Smooth muscle cell (in vitro differentiated cells): ENCODE measurements at regions not wholly inside any gene's neighbourhood (a gene's known extent, or its start where the extent isn't known, plus 50 kb on each side); places are given as distances from the start of the nearest gene placed in this dataset.

Source experiments
- DNase-seq: peaks from one replicate; lab custom pipeline; 2025; ENCODE audit not compliant: unreplicated experiment; lab: John Stamatoyannopoulos, UW
- H2AFZ ChIP-seq: fragments of 200-600 bp; sonication (generic); 2 replicates; pipeline ENCODE4 v1.6.0; 2016; ENCODE audit warnings: antibody characterized with exemption, low read depth, mild to moderate bottlenecking
- H3F3A ChIP-seq: fragments of 200-600 bp; sonication (generic); 2 replicates; pipeline ENCODE4 v1.6.0; 2017; ENCODE audit warnings: antibody characterized with exemption, low read depth
- H3K27ac ChIP-seq: fragments of 200-600 bp; sonication (generic); 2 replicates; pipeline ENCODE4 v1.5.1; 2016; ENCODE audit warnings: low read depth, mild to moderate bottlenecking
- H3K27me3 ChIP-seq: fragments of 200-600 bp; sonication (generic); 2 replicates; pipeline ENCODE4 v1.6.1; 2016; ENCODE audit warnings: low read depth, mild to moderate bottlenecking
- H3K36me3 ChIP-seq: fragments of 200-600 bp; sonication (generic); 2 replicates; pipeline ENCODE4 v1.5.1; 2016; ENCODE audit warnings: low read depth
- H3K4me1 ChIP-seq: fragments of 200-600 bp; sonication (generic); 2 replicates; pipeline ENCODE4 v1.5.1; 2016; ENCODE audit warnings: low read depth
- H3K4me2 ChIP-seq: fragments of 200-600 bp; sonication (generic); 2 replicates; pipeline ENCODE4 v1.6.0; 2016; ENCODE audit warnings: mild to moderate bottlenecking
- H3K4me3 ChIP-seq: fragments of 200-600 bp; sonication (generic); 2 replicates; pipeline ENCODE4 v1.5.1; 2016; ENCODE audit warnings: mild to moderate bottlenecking
- H3K79me2 ChIP-seq: fragments of 200-600 bp; sonication (generic); 2 replicates; pipeline ENCODE4 v1.6.0; 2016; ENCODE audit warnings: low read depth, mild to moderate bottlenecking
- H3K9ac ChIP-seq: fragments of 200-600 bp; sonication (generic); 2 replicates; pipeline ENCODE4 v1.6.0; 2016; ENCODE audit warnings: low read depth
- H3K9me3 ChIP-seq: fragments of 200-600 bp; sonication (generic); replicated peaks from 2 replicates; pipeline ENCODE4 v1.5.1; 2016; ENCODE audit warnings: low read depth
- H4K20me1 ChIP-seq: fragments of 200-600 bp; sonication (generic); 2 replicates; pipeline ENCODE4 v1.6.0; 2016; ENCODE audit warnings: low read depth
- WGBS: methylation state at CpG from one replicate; pipeline ENCODE4 v1.1.7; 2016; ENCODE audit warnings: low lambda C conversion rate; 5-methylcytosine and 5-hydroxymethylcytosine counted together
- TF ChIP-seq, protein P1 (sequence below): fragments of 200-600 bp; sonication (generic); IDR thresholded peaks from 2 replicates; pipeline ENCODE4 v1.5.1; 2017; ENCODE audit warnings: borderline replicate concordance, mild to moderate bottlenecking, antibody characterized with exemption; ENCODE audit not compliant: insufficient read depth, poor library complexity, severe bottlenecking

GRCh38 chr7:106538638-106539037 lies 122.3 kb downstream of the CCDC71L start:
- 92% methylated on average over 5 of the region's 5 CpGs for WGBS
- no peak overlapping the region for H3K4me2 ChIP-seq
- H2AFZ ChIP-seq = no peak overlapping the region
- H3K27ac ChIP-seq = no peak overlapping the region
- H3K27me3 ChIP-seq = no peaks in the 10 kb centered on the region
- no peaks in the 10 kb centered on the region for H4K20me1 ChIP-seq
- H3K9me3 ChIP-seq = no peaks in the 10 kb centered on the region
- no peaks in the 10 kb centered on the region for H3K79me2 ChIP-seq
- TF ChIP-seq, protein P1, sequence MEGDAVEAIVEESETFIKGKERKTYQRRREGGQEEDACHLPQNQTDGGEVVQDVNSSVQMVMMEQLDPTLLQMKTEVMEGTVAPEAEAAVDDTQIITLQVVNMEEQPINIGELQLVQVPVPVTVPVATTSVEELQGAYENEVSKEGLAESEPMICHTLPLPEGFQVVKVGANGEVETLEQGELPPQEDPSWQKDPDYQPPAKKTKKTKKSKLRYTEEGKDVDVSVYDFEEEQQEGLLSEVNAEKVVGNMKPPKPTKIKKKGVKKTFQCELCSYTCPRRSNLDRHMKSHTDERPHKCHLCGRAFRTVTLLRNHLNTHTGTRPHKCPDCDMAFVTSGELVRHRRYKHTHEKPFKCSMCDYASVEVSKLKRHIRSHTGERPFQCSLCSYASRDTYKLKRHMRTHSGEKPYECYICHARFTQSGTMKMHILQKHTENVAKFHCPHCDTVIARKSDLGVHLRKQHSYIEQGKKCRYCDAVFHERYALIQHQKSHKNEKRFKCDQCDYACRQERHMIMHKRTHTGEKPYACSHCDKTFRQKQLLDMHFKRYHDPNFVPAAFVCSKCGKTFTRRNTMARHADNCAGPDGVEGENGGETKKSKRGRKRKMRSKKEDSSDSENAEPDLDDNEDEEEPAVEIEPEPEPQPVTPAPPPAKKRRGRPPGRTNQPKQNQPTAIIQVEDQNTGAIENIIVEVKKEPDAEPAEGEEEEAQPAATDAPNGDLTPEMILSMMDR = no peak
- H3F3A ChIP-seq = peaks cover 5% of the 10 kb centered on the region
- no peaks in the 10 kb centered on the region for H3K4me1 ChIP-seq
- H3K9ac ChIP-seq = no peak overlapping the region
- H3K36me3 ChIP-seq = no peaks in the 10 kb centered on the region
- no peak for DNase-seq
- H3K4me3 ChIP-seq = no peak overlapping the region

DNA sequence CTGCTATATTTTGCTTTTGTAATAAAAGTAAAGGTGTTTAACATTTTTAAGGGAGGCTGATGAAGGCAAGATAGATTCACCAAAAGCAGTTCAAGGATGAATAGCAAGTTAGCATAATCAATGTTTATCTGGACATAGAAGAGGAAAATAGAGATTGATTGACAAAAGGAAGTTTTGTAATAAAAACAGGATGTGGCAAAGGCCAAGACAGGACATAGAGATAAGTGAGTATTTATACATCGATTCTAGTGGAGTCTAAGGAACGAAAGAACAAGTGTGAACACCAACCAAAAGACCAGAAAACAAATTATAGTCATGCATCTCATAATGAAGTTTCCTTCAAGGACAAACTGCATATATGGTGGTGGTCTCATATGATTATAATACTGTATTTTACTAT lies 123.8 kb downstream of the CCDC71L start:
- no peak overlapping the region for H2AFZ ChIP-seq
- H3F3A ChIP-seq = no peaks in the 10 kb centered on the region
- no peak overlapping the region for H3K27ac ChIP-seq
- H3K27me3 ChIP-seq = no peaks in the 10 kb centered on the region
- 91% methylated on average over 2 of the region's 2 CpGs for WGBS
- H3K4me3 ChIP-seq = no peak overlapping the region
- H3K36me3 ChIP-seq = no peaks in the 10 kb centered on the region
- no peak overlapping the region for H3K4me2 ChIP-seq
- H4K20me1 ChIP-seq = no peaks in the 10 kb centered on the region
- H3K4me1 ChIP-seq = no peaks in the 10 kb centered on the region
- DNase-seq = no peak
- no peaks in the 10 kb centered on the region for H3K79me2 ChIP-seq
- no peak overlapping the region for H3K9ac ChIP-seq
- H3K9me3 ChIP-seq = no peaks in the 10 kb centered on the region
- TF ChIP-seq, protein P1 = no peak

GRCh38 chr7:106536079-106536478 lies 124.9 kb downstream of the CCDC71L start:
- 95% methylated on average over 3 of the region's 3 CpGs for WGBS
- Histone ChIP-seq H2AFZ (no peak overlapping the region), H3K9me3 (no peaks in the 10 kb centered on the region), H3K4me3 (no peak overlapping the region), H3K9ac (no peak overlapping the region), H4K20me1 (no peaks in the 10 kb centered on the region), H3F3A (no peaks in the 10 kb centered on the region), H3K4me1 (no peaks in the 10 kb centered on the region), H3K79me2 (no peaks in the 10 kb centered on the region), H3K36me3 (no peaks in the 10 kb centered on the region), H3K27me3 (no peaks in the 10 kb centered on the region), H3K27ac (no peak overlapping the region), H3K4me2 (no peak overlapping the region)
- TF ChIP-seq, protein P1 = no peak
- no peak for DNase-seq

GRCh38 chr7:106535234-106535932 lies 125.6 kb downstream of the CCDC71L start:
- Histone ChIP-seq H2AFZ (no peak overlapping the region), H3K9me3 (no peaks in the 10 kb centered on the region), H3K4me3 (no peak overlapping the region), H3K36me3 (no peaks in the 10 kb centered on the region), H3K79me2 (no peaks in the 10 kb centered on the region), H4K20me1 (no peaks in the 10 kb centered on the region), H3K27me3 (no peaks in the 10 kb centered on the region), H3K4me1 (no peaks in the 10 kb centered on the region), H3K27ac (no peak overlapping the region), H3K4me2 (no peak overlapping the region), H3F3A (no peaks in the 10 kb centered on the region), H3K9ac (no peak overlapping the region)
- TF ChIP-seq, protein P1 = no peak
- 72% methylated on average over 7 of the region's 7 CpGs for WGBS
- no peak for DNase-seq
